IPS DF 6.9 (cell line): ENCODE measurements at regions not wholly inside any gene's neighbourhood (a gene's known extent, or its start where the extent isn't known, plus 50 kb on each side); places are given as distances from the start of the nearest gene placed in this dataset.

Experiments used
- DNase-seq: peaks from one replicate; pipeline ENCODE4 v3.0.0-alpha.2; 2013; ENCODE audit warnings: low read depth, low spot score
- H3K27ac ChIP-seq: one replicate; pipeline ENCODE4 v1.5.1; 2013; ENCODE audit warnings: low read length, control low read depth
- H3K27me3 ChIP-seq: 2 replicates; pipeline ENCODE4 v1.6.1; 2013; ENCODE audit warnings: mild to moderate bottlenecking, low read length; ENCODE audit not compliant: control insufficient read depth, insufficient read depth
- H3K36me3 ChIP-seq: 2 replicates; pipeline ENCODE4 v1.6.1; 2013; ENCODE audit warnings: low read length; ENCODE audit not compliant: control insufficient read depth, insufficient read depth
- H3K4me1 ChIP-seq: 2 replicates; pipeline ENCODE4 v1.6.1; 2013; ENCODE audit warnings: low read length; ENCODE audit not compliant: control insufficient read depth, insufficient read depth
- H3K4me3 ChIP-seq: 2 replicates; pipeline ENCODE4 v1.5.1; 2013; ENCODE audit warnings: mild to moderate bottlenecking, low read length
- H3K9me3 ChIP-seq: 2 replicates; pipeline ENCODE4 v1.6.1; 2013; ENCODE audit warnings: low read length, inconsistent platforms; ENCODE audit not compliant: control insufficient read depth, insufficient read depth
- WGBS: extraction: QIAGEN DNeasy Blood & Tissue Kit; methylation state at CpG from one replicate; pipeline ENCODE4 v1.1.7; 2013; ENCODE audit warnings: mixed read lengths, missing lambda C conversion rate; ENCODE audit not compliant: insufficient read length, insufficient coverage; 5-methylcytosine and 5-hydroxymethylcytosine counted together

DNA sequence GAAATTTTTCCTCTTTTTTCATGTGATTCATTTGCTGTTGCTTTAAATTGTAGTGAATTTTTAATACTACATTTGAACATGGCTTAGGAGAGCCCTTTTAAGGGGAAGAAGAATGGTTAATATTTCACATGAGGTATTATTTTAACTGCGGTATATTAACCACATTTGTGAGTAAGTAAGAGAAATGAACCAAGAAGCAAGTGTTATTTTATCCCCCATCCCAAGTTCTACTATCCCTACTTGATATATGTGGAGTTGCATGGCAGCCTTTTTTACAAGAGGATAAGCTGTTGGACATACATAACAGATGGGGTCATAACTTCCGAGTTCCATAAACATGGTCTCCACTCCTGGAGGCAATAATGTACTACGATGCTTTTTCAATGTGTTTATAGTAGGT, 623.3 kb downstream of the LRFN5 start:
- no CpG with 5 or more reads among the region's 3 CpGs for WGBS

DNA sequence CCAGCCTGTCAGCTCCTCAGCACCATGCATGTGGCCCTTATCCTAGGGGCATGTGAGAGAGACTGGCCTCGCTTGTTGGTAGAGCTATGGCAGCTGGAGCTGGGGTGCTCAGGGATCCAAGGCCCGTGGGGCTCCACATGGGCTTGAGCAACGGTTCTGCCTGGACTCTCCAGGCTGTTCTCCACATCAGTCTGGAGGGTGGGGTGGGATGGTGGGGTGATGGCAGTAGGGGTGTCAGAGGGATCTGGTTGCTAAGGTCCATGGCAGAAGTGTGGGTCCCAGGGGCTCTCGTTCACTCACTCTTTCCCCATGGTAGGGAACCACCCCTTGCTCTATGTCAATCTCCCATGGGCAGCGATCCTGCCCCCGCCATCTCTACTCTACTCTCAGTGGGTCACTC, 622.6 kb downstream of the LRFN5 start:
- no peaks in the 10 kb centered on the region for H3K4me1 ChIP-seq
- no peaks in the 10 kb centered on the region for H3K36me3 ChIP-seq
- H3K27me3 ChIP-seq: no peaks in the 10 kb centered on the region
- H3K4me3 ChIP-seq: no peak overlapping the region
- DNase-seq: no peak
- H3K27ac ChIP-seq: no peak overlapping the region
- no peaks in the 10 kb centered on the region for H3K9me3 ChIP-seq
- no CpG with 5 or more reads among the region's 6 CpGs for WGBS

More for the DNA sequence above, 623.3 kb downstream of the LRFN5 start:
- H3K36me3 ChIP-seq: no peaks in the 10 kb centered on the region
- no peaks in the 10 kb centered on the region for H3K9me3 ChIP-seq
- no peak overlapping the region for H3K4me3 ChIP-seq
- H3K4me1 ChIP-seq: no peaks in the 10 kb centered on the region
- no peak for DNase-seq
- H3K27me3 ChIP-seq: no peaks in the 10 kb centered on the region
- no peak overlapping the region for H3K27ac ChIP-seq

DNA sequence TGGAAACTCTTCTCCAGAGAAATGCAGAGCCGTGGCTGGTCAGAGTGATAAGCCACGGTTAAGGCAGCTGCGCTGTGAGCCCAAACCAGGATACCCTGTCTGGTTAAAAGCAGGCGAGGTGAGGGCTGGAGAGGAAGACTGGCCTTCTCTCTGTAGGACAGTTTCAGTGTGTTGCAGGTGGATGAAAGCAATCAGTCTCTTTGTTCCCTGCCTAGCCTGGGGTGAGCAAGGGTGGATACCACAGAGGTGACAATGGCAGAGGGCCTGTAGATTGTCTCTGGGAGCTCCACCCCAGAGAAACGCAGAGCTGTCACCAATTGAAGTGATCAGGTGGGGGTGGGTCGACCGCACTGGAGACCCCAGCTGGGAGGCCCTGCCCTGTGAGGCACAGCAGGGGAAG, 621.9 kb downstream of the LRFN5 start:
- no peaks in the 10 kb centered on the region for H3K36me3 ChIP-seq
- no CpG with 5 or more reads among the region's 7 CpGs for WGBS
- H3K4me3 ChIP-seq: no peak overlapping the region
- no peaks in the 10 kb centered on the region for H3K9me3 ChIP-seq
- H3K27ac ChIP-seq: no peak overlapping the region
- H3K27me3 ChIP-seq: no peaks in the 10 kb centered on the region
- DNase-seq: no peak
- H3K4me1 ChIP-seq: no peaks in the 10 kb centered on the region

DNA sequence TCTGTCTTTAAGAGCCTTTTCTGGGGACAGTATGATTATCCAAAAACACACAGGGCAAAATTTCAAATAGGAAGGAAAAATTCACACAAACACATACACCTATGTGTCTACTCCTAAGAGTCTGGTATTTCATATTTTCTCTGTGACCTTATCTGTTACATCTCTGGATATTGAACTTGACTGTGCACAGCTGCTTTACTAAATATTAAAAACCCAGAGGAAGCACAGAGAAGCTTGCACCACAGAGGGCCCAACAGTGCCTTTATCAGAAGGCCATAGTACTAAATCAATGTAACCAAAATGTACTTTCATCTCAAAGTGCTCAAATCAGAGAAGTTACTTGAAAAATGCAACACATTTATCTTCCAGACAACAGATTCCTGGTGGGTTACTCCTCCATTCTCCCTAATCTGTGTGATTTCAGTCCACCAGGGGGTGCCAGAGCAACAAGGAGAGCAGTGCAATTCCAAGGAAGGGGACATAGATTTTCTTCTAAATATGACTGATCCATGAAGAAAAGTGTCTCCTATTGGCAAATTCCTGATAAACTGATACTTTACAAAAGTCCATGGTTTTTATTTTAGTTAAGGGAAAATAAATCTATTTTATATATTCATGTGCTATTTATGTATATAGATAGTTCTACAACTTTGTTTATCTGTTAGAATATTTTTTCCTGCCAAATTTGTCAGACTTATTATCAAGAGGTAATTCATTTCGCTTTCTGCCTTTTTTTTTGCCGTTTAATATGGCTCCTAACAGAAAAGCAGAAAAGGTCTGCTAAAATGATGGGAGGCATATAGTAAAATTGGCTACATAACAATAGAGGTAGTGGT, 617.6 kb downstream of the LRFN5 start:
- no peak overlapping the region for H3K27ac ChIP-seq
- WGBS: no CpG with 5 or more reads among the region's 2 CpGs
- peak; percentile 37 for DNase-seq

DNA sequence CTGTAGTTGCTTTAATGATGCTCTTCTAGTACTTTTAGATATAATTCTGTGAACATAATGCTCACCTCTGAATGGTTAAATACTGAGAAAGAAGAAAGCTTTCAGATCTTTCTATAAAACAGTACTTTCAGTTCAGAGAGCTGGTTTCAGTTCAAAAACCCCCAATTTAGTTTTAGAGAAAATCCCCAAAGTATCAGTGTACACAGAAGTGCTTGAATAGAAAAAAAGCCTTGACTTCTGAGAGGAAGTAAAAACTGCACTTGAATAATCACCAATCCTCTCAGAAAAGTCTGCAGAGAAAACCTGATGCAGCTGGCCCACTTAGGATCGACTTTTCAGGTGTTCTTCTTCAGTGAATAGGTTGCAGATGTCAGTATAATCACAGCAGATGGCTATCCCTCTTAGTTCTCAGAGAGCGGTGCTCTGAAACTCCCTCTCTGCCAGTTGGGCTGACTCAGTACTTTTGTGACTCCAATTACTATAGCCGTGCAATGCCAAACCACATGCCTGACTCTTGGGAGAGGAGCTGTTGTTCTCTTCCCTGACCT, 616.3 kb downstream of the LRFN5 start:
- DNase-seq: no peak
- no peak overlapping the region for H3K4me3 ChIP-seq
- no peak overlapping the region for H3K27ac ChIP-seq
- H3K4me1 ChIP-seq: no peaks in the 10 kb centered on the region
- H3K27me3 ChIP-seq: no peaks in the 10 kb centered on the region
- no CpG with 5 or more reads among the region's 3 CpGs for WGBS
- no peaks in the 10 kb centered on the region for H3K36me3 ChIP-seq
- H3K9me3 ChIP-seq: no peaks in the 10 kb centered on the region

More for the DNA sequence above, 617.6 kb downstream of the LRFN5 start:
- H3K27me3 ChIP-seq: no peaks in the 10 kb centered on the region
- H3K4me1 ChIP-seq: no peaks in the 10 kb centered on the region
- no peaks in the 10 kb centered on the region for H3K36me3 ChIP-seq
- H3K4me3 ChIP-seq: no peak overlapping the region
- no peaks in the 10 kb centered on the region for H3K9me3 ChIP-seq

DNA sequence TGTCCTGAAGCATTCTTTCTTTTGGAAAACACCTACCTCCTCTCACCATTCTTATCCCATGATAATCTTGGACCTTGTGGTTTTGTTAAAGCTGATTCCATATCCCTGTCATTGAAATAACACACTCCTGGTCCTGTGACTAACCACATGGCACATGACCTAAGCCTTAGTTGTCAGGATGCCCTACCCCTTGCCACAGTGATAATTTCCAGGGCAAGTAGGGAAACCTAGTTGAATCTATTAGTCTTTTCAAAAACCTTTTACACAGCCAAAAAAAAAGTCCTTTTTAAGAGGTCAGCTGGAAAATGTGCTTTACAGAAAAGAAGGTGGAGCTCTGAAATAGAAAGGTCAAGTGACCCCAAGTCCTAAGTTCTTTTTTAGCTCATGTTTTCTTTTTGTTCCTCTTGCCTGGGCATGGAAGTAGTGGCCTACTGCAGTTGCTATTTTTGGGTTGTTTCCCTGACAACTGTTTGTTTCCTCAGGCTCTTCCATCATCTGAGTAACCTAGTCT, 608.4 kb downstream of the LRFN5 start:
- H3K27ac ChIP-seq: no peak overlapping the region
- no peak overlapping the region for H3K4me3 ChIP-seq
- H3K27me3 ChIP-seq: no peaks in the 10 kb centered on the region
- H3K9me3 ChIP-seq: no peaks in the 10 kb centered on the region
- DNase-seq: no peak
- H3K4me1 ChIP-seq: no peaks in the 10 kb centered on the region
- no peaks in the 10 kb centered on the region for H3K36me3 ChIP-seq

DNA sequence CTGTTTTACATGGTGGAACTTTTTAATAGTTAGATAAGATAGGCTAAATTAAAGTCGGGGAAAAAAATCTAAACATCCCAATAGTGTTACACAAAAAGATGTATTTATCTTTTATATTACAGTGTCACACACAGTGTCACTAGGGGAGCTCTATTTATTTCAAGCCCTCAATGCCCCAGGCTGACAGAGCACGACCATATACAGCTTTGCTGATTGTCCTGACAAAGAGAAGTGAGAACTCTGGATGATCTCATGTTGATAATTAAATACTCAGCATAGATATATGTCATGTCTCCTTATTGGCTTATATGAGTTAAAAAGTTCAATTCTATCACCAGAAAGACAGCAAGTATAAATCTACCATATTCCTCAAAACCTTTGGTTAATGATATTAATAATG, 594.3 kb downstream of the LRFN5 start:
- Histone ChIP-seq H3K27me3 (no peaks in the 10 kb centered on the region), H3K9me3 (no peaks in the 10 kb centered on the region), H3K4me1 (no peaks in the 10 kb centered on the region), H3K4me3 (no peak overlapping the region), H3K27ac (no peak overlapping the region), H3K36me3 (no peaks in the 10 kb centered on the region)
- no peak for DNase-seq
- WGBS: no CpG with 5 or more reads among the region's 2 CpGs

DNA sequence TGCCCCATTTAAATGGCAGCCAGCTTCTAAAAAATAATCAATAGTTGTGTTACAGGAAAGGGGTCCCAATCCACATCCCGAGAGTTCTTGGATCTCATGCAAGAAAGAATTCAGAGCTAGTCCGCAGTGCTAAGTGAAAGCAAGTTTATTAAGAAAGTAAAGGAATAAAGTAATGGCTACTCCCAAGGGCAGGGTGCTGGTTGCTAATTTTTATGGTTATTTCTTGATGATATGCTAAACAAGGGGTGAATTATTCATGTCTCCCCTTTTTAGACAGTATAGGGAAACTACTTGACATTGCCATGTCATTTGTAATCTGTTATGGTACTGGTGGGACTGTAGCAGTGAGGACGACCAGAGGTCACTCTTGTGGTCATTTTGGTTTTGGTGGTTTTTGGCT, 591.3 kb downstream of the LRFN5 start:
- Histone ChIP-seq H3K4me3 (no peak overlapping the region), H3K36me3 (no peaks in the 10 kb centered on the region), H3K9me3 (no peaks in the 10 kb centered on the region), H3K27ac (no peak overlapping the region), H3K4me1 (no peaks in the 10 kb centered on the region), H3K27me3 (no peaks in the 10 kb centered on the region)
- no CpG with 5 or more reads among the region's 3 CpGs for WGBS
- no peak for DNase-seq

DNA sequence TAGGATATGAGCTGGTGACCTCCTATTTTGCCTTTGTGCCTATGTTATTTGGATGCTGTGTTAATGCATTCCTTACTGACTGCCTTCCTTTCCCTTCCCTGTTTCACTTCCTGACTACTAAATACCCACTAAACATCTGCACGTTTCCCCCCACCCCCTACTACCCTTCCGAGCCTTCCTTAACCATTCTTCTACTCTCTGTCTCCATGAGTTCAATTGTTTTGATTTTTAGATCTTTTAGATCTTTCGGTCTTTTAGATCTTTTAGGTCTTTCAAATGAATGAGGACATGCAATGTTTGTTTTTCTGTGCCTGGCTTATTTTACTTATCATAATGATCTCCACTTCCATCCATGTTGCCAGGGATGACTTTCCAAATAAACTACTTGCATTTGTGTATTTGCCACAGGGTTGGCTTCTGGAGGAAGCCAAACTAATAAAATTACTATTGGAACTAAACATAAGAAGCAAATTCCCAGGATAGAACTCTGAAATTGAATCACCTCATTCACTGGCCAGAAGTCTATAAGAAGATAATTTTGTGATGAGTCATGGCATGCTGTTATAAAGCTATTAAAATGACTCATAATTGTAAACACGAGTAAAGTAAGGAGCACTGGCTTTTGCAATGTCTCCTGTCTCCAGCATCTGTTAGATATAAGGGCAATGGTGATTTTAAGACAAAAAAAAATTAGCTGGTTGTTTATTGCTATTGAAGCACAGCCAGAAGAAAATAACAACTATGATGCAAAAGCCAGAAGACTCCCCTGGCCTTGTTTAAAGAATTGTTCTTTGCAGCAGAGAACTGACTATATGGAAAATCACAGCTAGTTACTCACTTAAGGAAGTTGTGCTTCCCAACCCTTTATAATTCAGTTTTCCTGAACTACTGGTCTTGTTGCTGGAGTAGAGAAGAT, 586.3 kb downstream of the LRFN5 start:
- H3K4me3 ChIP-seq: no peak overlapping the region
- H3K9me3 ChIP-seq: no peaks in the 10 kb centered on the region
- H3K27me3 ChIP-seq: no peaks in the 10 kb centered on the region
- no peaks in the 10 kb centered on the region for H3K36me3 ChIP-seq
- WGBS: no CpG with 5 or more reads among the region's 4 CpGs
- H3K27ac ChIP-seq: no peak overlapping the region
- no peaks in the 10 kb centered on the region for H3K4me1 ChIP-seq
- DNase-seq: no peak

DNA sequence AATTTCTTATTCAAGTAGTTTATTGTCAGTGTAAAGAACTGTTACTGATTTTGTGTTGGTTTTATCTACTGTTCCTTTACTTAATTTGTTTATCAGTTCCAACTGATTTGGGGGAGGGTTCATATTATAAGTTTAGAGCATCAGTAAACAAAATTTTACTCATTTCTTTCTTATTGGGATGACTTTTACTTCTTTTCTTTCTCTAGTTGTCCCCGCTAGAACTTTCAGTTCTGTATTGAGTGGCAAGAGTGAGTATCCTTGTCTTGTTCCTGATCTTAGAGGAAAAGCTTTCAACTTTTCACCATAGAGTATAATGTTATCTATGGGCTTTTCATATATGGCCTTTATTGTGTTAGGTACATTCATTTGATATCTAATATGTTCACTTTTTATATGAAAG, 584.1 kb downstream of the LRFN5 start:
- H3K27ac ChIP-seq: no peak overlapping the region
- no CpG with 5 or more reads among the region's 1 CpG for WGBS
- H3K4me1 ChIP-seq: no peaks in the 10 kb centered on the region
- H3K4me3 ChIP-seq: no peak overlapping the region
- no peaks in the 10 kb centered on the region for H3K9me3 ChIP-seq
- no peaks in the 10 kb centered on the region for H3K27me3 ChIP-seq
- DNase-seq: no peak
- no peaks in the 10 kb centered on the region for H3K36me3 ChIP-seq
